A549 (cell line): ENCODE measurements at regions not wholly inside any gene's neighbourhood (a gene's known extent, or its start where the extent isn't known, plus 50 kb on each side); places are given as distances from the start of the nearest gene placed in this dataset.

Experiments
- CTCF ChIP-seq: fragments of >200 bp; sonication (Bioruptor Twin); formaldehyde crosslinking; IDR thresholded peaks from 3 replicates; pipeline ENCODE4 v1.5.1; 2016
- ELK1 ChIP-seq: fragments of 150-350 bp; IDR thresholded peaks from 2 replicates; pipeline ENCODE4 v1.6.1; 2014; ENCODE audit warnings: low read depth, mild to moderate bottlenecking, low read length
- HOXA7 ChIP-seq: fragments of 250-450 bp; sonication (Bioruptor Pico); IDR thresholded peaks from 2 replicates; pipeline ENCODE4 v1.5.0; 2020; ENCODE audit warnings: mild to moderate bottlenecking, moderate library complexity
- JUN ChIP-seq, 2 experiments: fragments of >200 bp; sonication (Bioruptor Twin); formaldehyde crosslinking; IDR thresholded peaks; 2 replicates in 1 of 2; 3 replicates in 1 of 2; pipeline ENCODE4 v1.6.1; 2016 to 2017
- MAFK ChIP-seq: fragments of 450-650 bp; IDR thresholded peaks from 2 replicates; pipeline ENCODE4 v1.6.1; 2014; ENCODE audit not compliant: partially characterized antibody
- NR3C1 ChIP-seq: fragments of >200 bp; sonication (Bioruptor Twin); formaldehyde crosslinking; IDR thresholded peaks from 3 replicates; pipeline ENCODE4 v1.6.1; 2017
- POLR2A ChIP-seq: IDR thresholded peaks from 2 replicates; pipeline ENCODE4 v1.6.1; 2012; ENCODE audit warnings: mild to moderate bottlenecking, low read length
- RAD21 ChIP-seq, 2 experiments: fragments of >200 bp in 1 of 2; sonication (Bioruptor Twin) in 1 of 2; formaldehyde crosslinking in 1 of 2; IDR thresholded peaks in 1 of 2; conservative IDR thresholded peaks in 1 of 2; 2 replicates in 1 of 2; 3 replicates in 1 of 2; pipeline ENCODE4 v1.6.1; 2012 to 2018; ENCODE audit warnings: inconsistent platforms in 1 of 2
- REST ChIP-seq: fragments of 200-600 bp; sonication (generic); IDR thresholded peaks from 2 replicates; pipeline ENCODE4 v1.6.1; 2016; ENCODE audit warnings: antibody characterized with exemption, mild to moderate bottlenecking, moderate library complexity
- USF2 ChIP-seq: fragments of 450-650 bp; IDR thresholded peaks from 2 replicates; pipeline ENCODE4 v1.6.1; 2014; ENCODE audit warnings: antibody characterized with exemption

- TF ChIP-seq MAFK = no peak
- TF ChIP-seq POLR2A = no peak
- TF ChIP-seq CTCF = no peak
- TF ChIP-seq RAD21 (conservative IDR thresholded peaks at IDR 0.05 in 1 of 2, IDR thresholded peaks at IDR 0.05 in 1 of 2) = no peak
- TF ChIP-seq NR3C1 = no peak
- TF ChIP-seq ELK1 = no peak
- no peak for TF ChIP-seq HOXA7 (CRISPR knock-in tag)
- no peak for TF ChIP-seq USF2
- TF ChIP-seq JUN (IDR thresholded peaks at IDR 0.05) = no peak
- no peak for TF ChIP-seq REST
These were observed 136.9 kb upstream of the CDK6 start for GRCh38 chr7:92973293-92973731.
